ENCODE measurements at regions not wholly inside any gene's neighbourhood (a gene's known extent, or its start where the extent isn't known, plus 50 kb on each side); places are given as distances from the start of the nearest gene placed in this dataset.

DNA sequence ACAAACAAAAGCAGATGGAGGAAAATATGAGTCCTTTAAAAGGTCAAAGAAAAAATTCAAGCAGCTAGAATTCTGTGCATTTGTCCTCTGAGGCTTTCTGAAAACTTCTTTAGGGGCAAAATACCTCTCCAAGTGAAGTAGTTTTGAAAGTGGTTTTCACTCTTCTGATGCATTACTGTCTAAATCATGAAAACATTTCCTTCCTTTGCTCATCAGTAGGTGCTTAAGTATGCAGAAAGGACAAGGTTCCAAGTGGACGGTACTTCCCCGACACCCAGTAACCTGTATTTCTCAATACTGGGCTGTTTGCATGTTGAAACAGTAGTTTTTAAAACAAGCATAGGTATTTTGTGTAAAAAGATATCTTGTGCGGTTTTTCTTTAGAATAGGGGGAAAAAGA, 189.1 kb upstream of the ERBB4 start:
- CTCF ChIA-PET: interaction anchor here (0.6 kb wide), 1 partner anchor 42 kb away, joined by 3 read pairs; no protein-coding TSS in a partner anchor
- no peak overlapping the region for H3K27ac Mint-ChIP-seq (ENCODE audit: unreplicated experiment)
- H3K4me3 Mint-ChIP-seq (ENCODE audit: low read depth, unreplicated experiment): no peak overlapping the region
- H3K27me3 Mint-ChIP-seq (ENCODE audit: unreplicated experiment): no peaks in the 10 kb centered on the region
- BruUV-seq (replicated peaks): no TSS peak
- no peaks in the 10 kb centered on the region for H3K9me3 Mint-ChIP-seq (ENCODE audit: low read depth, unreplicated experiment)
- H3K36me3 Mint-ChIP-seq (ENCODE audit: insufficient read depth, unreplicated experiment): no peaks in the 10 kb centered on the region
- no peak for DNase-seq
- intact Hi-C loops (cut with micrococcal nuclease; ENCODE audit: unreplicated experiment): no loop called here
- H3K4me1 Mint-ChIP-seq (ENCODE audit: low read depth, unreplicated experiment): no peaks in the 10 kb centered on the region
- TF ChIP-seq, protein P1, sequence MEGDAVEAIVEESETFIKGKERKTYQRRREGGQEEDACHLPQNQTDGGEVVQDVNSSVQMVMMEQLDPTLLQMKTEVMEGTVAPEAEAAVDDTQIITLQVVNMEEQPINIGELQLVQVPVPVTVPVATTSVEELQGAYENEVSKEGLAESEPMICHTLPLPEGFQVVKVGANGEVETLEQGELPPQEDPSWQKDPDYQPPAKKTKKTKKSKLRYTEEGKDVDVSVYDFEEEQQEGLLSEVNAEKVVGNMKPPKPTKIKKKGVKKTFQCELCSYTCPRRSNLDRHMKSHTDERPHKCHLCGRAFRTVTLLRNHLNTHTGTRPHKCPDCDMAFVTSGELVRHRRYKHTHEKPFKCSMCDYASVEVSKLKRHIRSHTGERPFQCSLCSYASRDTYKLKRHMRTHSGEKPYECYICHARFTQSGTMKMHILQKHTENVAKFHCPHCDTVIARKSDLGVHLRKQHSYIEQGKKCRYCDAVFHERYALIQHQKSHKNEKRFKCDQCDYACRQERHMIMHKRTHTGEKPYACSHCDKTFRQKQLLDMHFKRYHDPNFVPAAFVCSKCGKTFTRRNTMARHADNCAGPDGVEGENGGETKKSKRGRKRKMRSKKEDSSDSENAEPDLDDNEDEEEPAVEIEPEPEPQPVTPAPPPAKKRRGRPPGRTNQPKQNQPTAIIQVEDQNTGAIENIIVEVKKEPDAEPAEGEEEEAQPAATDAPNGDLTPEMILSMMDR (IDR thresholded peaks at IDR 0.05; ENCODE audit: unreplicated experiment): no peak

DNA sequence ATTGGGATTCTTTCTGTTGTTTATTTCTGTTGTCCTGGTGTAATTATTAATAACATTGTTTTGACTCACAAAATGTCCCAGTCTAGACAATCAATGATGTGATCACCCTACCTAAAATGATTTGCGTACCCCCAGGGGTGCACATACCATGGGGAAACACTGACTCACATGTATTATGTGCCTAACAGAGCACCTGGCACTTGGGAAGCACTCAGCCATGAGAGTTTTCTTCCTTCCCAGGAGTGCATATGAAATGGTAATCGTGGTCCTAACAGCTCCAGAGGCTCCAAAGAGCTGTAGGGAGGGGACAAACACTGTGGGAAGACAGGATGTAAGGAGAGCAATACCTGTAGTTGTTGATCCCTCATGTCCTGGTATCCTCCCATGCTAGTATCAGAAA, 187.8 kb upstream of the ERBB4 start:
- Mint-ChIP-seq H3K36me3 (ENCODE audit: insufficient read depth, unreplicated experiment) (no peaks in the 10 kb centered on the region), H3K4me1 (ENCODE audit: low read depth, unreplicated experiment) (no peaks in the 10 kb centered on the region), H3K4me3 (ENCODE audit: low read depth, unreplicated experiment) (no peak overlapping the region), H3K27ac (ENCODE audit: unreplicated experiment) (no peak overlapping the region), H3K9me3 (ENCODE audit: low read depth, unreplicated experiment) (peaks cover 8% of the 10 kb centered on the region), H3K27me3 (ENCODE audit: unreplicated experiment) (no peaks in the 10 kb centered on the region)
- intact Hi-C loops (cut with micrococcal nuclease; ENCODE audit: unreplicated experiment): no loop called here
- TF ChIP-seq, protein P1 (IDR thresholded peaks at IDR 0.05; ENCODE audit: unreplicated experiment): no peak
- CTCF ChIA-PET: no interaction called here
- BruUV-seq (replicated peaks): no TSS peak
- DNase-seq: no peak

DNA sequence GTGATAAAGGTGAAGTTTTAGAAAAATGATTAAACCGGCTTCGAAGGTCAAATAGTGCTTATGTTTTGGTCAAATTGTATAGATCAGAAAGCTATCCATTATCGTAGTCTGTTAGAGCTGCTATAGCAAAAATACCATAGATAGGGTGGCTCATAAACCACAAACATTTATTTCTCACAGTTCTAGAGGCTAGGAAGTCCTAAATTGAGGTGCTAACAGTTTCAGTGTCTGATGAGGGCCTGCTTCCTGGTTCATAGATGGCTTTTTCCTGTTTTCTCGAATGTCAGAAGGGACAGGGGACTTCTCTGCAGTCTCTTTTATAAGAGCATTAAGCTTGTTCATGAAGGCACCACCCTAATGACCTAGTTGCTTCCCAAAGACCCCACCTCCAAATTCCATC, 186.6 kb upstream of the ERBB4 start:
- Mint-ChIP-seq H3K27me3 (ENCODE audit: unreplicated experiment) (no peaks in the 10 kb centered on the region), H3K4me1 (ENCODE audit: low read depth, unreplicated experiment) (no peaks in the 10 kb centered on the region)

DNA sequence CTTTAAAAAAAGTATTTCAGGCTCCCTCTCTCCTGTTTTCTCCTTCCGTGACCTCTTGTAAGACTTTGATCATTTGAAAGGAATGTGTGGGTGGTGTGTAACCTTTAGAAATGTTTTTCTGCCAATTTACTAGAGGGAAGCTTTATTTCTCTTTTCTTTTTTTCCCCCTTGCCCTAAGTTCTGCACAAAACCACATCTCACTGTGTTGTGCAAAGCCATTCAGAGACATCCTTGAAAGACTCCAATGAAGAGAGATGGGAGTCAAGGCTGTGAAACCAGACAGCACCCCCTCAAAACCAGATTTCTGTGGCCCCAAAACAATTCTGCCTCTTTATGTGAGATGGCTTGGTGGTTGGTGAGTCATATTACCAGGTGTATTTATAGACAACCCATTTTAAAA, 184.6 kb upstream of the ERBB4 start:
- Mint-ChIP-seq H3K4me3 (ENCODE audit: low read depth, unreplicated experiment) (no peak overlapping the region), H3K36me3 (ENCODE audit: insufficient read depth, unreplicated experiment) (no peaks in the 10 kb centered on the region), H3K4me1 (ENCODE audit: low read depth, unreplicated experiment) (no peaks in the 10 kb centered on the region), H3K27me3 (ENCODE audit: unreplicated experiment) (no peaks in the 10 kb centered on the region), H3K27ac (ENCODE audit: unreplicated experiment) (no peak overlapping the region), H3K9me3 (ENCODE audit: low read depth, unreplicated experiment) (peaks cover 8% of the 10 kb centered on the region)
- BruUV-seq (replicated peaks): no TSS peak
- DNase-seq: no peak
- intact Hi-C loops (cut with micrococcal nuclease; ENCODE audit: unreplicated experiment): no loop called here
- TF ChIP-seq, protein P1 (IDR thresholded peaks at IDR 0.05; ENCODE audit: unreplicated experiment): no peak
- CTCF ChIA-PET: no interaction called here

More for the DNA sequence above, 186.6 kb upstream of the ERBB4 start:
- peaks cover 8% of the 10 kb centered on the region for H3K9me3 Mint-ChIP-seq (ENCODE audit: low read depth, unreplicated experiment)
- H3K27ac Mint-ChIP-seq (ENCODE audit: unreplicated experiment): no peak overlapping the region
- TF ChIP-seq, protein P1 (IDR thresholded peaks at IDR 0.05; ENCODE audit: unreplicated experiment): no peak
- no peaks in the 10 kb centered on the region for H3K36me3 Mint-ChIP-seq (ENCODE audit: insufficient read depth, unreplicated experiment)
- intact Hi-C loops (cut with micrococcal nuclease; ENCODE audit: unreplicated experiment): no loop called here
- CTCF ChIA-PET: no interaction called here
- DNase-seq: no peak
- no TSS peak for BruUV-seq (replicated peaks)
- no peak overlapping the region for H3K4me3 Mint-ChIP-seq (ENCODE audit: low read depth, unreplicated experiment)

All from Calu3 (cell line).